HAP-1 (cell line): ENCODE measurements at regions not wholly inside any gene's neighbourhood (a gene's known extent, or its start where the extent isn't known, plus 50 kb on each side); places are given as distances from the start of the nearest gene placed in this dataset.

Source experiments
- DNase-seq, 2 experiments: peaks; one replicate each; pipeline ENCODE4 v3.0.0-alpha.2; 2016 to 2020; ENCODE audit warnings: low spot score in 2 of 2
- H3K27me3 ChIP-seq: fragments of 250-450 bp; sonication (Bioruptor Pico); 2 replicates; pipeline ENCODE4 v1.5.1; 2020; ENCODE audit warnings: low read depth, mild to moderate bottlenecking, moderate library complexity
- H3K36me3 ChIP-seq: fragments of 250-450 bp; sonication (Bioruptor Pico); replicated peaks from 2 replicates; pipeline ENCODE4 v1.5.1; 2020; ENCODE audit warnings: mild to moderate bottlenecking
- H3K4me1 ChIP-seq: fragments of 250-450 bp; sonication (Bioruptor Pico); 2 replicates; pipeline ENCODE4 v1.5.1; 2020; ENCODE audit warnings: mild to moderate bottlenecking
- H3K4me3 ChIP-seq: fragments of 250-450 bp; sonication (Bioruptor Pico); 2 replicates; pipeline ENCODE4 v1.5.1; 2020; ENCODE audit warnings: mild to moderate bottlenecking, moderate library complexity
- H3K9me3 ChIP-seq: fragments of 250-450 bp; sonication (Bioruptor Pico); 2 replicates; pipeline ENCODE4 v1.5.1; 2020; ENCODE audit warnings: mild to moderate bottlenecking, moderate library complexity
- in situ Hi-C: fragments of 300-500 bp; cut with MboI; formaldehyde crosslinking; loops from 3 replicates; pipeline ENCODE4 v1.14.3; 2020; ENCODE audit warnings: low sequenced_read_pairs, inconsistent platforms, mixed read lengths

- DNase-seq: no peak
- H3K27me3 ChIP-seq: no peaks in the 10 kb centered on the region
- H3K36me3 ChIP-seq: no peaks in the 10 kb centered on the region
- H3K4me3 ChIP-seq: no peak overlapping the region
- no peaks in the 10 kb centered on the region for H3K4me1 ChIP-seq
- in situ Hi-C loops: no loop called here
- H3K9me3 ChIP-seq: no peaks in the 10 kb centered on the region; the same call in 1 of the 2 replicates
Observed at GRCh38 chr5:16013334-16014065, 166.1 kb downstream of the MARCHF11 start.

DNA sequence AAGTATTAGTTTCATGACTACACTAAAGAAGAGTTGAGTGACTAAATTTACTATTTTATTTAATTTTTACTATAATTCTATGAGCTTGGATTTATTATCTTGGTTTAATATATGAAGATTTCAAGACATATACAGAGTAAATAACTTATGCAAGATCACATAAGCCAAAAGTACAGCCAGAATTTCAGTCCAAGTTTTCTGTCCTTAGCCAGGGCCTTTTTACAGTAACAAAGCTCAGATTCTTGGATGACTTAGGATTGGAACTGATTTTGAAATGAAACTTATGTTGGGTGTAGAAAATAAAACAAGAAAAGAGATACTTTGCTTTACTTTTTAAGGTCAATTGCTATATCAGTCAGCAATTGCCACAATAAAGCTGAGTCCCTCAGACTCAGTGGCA is 170.3 kb downstream of the MARCHF11 start:
- no peaks in the 10 kb centered on the region for H3K27me3 ChIP-seq
- H3K9me3 ChIP-seq: no peaks in the 10 kb centered on the region
- in situ Hi-C loops: no loop called here

DNA sequence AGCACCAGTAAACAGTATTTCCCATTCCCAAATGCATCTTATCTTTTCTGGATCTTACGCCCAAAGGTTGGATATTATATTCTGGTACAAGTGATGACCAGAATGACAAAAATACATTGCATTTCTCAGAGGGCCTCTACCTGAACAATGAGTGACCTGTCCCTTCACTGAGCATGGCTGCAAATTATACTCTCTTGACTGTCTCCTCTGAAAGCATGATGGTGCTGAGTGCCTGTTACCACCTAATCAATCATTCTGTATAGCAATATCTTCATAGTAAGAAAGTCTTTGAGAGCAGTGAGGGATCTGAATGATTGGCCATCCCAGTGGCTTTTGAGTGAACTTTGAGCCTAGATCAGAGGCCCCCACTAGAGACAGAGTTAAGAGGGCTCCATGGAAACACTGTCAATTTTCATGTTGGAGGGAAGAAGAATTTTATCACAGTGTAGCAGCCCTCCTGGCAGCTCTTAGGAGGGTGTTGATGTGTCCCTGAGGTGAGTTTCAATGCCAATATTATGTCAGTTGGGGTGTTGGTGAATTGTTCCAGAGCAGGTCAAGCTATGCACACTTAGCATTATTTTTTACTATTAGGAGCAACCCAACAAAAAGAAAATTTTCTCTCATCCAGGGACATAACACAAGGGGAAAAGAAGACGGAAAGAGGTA is 171.7 kb downstream of the MARCHF11 start:
- Histone ChIP-seq H3K36me3 (no peaks in the 10 kb centered on the region), H3K4me1 (no peaks in the 10 kb centered on the region), H3K4me3 (no peak overlapping the region), H3K27me3 (no peaks in the 10 kb centered on the region), H3K9me3 (no peaks in the 10 kb centered on the region)
- in situ Hi-C loops: no loop called here
- no peak for DNase-seq

More for the DNA sequence above, 170.3 kb downstream of the MARCHF11 start:
- DNase-seq: no peak
- Histone ChIP-seq H3K36me3 (no peaks in the 10 kb centered on the region), H3K4me3 (no peak overlapping the region), H3K4me1 (no peaks in the 10 kb centered on the region)

DNA sequence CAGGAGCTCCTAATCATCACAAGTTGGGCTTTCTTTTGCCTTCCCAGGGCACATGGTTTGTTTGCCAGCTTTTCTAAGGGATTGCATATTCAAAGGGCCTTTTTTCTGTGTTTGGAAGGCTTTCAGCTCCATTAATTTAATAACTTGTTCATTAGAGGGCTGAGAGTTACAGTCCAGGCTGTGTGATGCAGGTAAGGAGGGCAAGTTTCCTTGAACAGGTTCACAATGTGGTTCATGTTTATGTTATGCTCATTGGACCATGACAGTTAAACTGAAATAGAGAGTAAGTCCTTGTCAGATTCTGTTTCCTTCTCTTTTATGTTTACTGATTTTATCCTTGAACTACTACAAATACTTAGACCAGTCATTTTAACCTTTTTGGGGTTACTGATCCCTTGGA is 174.4 kb downstream of the MARCHF11 start:
- Histone ChIP-seq H3K9me3 (no peaks in the 10 kb centered on the region), H3K27me3 (no peaks in the 10 kb centered on the region; the same call in 1 of the 2 replicates), H3K4me1 (no peaks in the 10 kb centered on the region), H3K36me3 (no peaks in the 10 kb centered on the region), H3K4me3 (no peak overlapping the region)
- DNase-seq: no peak
- in situ Hi-C loops: no loop called here

GRCh38 chr5:16000056-16000455 is 179.5 kb downstream of the MARCHF11 start:
- Histone ChIP-seq H3K4me1 (no peaks in the 10 kb centered on the region), H3K9me3 (no peaks in the 10 kb centered on the region), H3K4me3 (no peak overlapping the region), H3K27me3 (no peaks in the 10 kb centered on the region; the same call in 1 of the 2 replicates), H3K36me3 (no peaks in the 10 kb centered on the region)
- DNase-seq: no peak
- in situ Hi-C loops: no loop called here

DNA sequence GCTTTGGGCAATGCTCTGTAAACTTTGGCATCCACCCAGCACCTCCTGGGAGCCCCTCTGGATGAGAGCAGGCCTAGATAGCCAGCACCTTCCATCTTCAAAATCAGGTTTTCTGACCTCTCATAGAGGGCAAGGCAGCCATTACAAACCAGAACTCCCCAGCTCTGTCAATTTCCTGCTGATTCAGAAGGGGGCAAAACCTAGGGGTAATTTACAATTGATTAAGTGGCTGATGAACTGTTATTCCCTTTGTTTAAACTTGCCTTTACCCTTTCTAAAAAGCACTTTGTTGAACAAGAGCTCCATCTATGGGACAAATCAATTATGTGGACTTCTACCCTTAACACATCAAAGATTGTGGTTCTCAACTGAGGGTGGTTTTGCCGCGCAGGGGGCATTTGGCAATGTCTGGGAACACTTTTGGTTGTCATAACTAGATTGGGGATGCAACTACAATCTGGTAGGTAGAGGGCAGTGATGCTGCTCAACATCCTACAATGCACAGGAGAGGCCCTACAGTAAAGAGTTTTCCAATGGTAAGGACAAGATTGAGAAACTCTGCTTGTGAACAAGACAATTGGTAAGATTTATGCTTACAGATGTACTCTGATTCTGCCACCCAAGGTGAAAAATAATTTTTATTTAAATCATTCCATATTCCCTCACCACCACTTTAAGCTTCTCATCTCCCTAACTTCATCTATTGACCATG is 184.1 kb downstream of the MARCHF11 start:
- H3K27me3 ChIP-seq: no peaks in the 10 kb centered on the region
- in situ Hi-C loops: loop anchor here (25.0 kb wide), 1 partner anchor 183 kb away; no protein-coding TSS in a partner anchor

DNA sequence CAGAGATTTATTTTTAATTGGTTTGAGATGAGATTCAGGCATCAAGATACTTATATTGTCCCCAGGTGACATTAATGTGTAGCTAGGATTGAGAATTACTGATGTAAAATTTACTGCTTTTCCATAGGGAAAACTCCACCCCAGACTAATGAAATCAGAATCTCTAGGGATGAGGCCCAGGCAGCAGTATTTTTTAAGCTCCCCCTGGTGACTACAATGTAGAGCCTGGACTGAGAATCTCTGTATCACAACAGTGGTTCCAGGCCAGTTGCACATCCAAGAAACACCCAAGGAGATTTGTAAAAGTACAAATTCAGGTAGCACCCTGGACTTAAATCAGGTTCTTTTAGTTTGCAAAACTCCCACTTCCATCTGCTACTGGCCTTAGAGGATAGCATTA is 185.7 kb downstream of the MARCHF11 start:
- no peak for DNase-seq
- in situ Hi-C loops: loop anchor here (25.0 kb wide), 1 partner anchor 182 kb away; no protein-coding TSS in a partner anchor
- Histone ChIP-seq H3K9me3 (no peaks in the 10 kb centered on the region), H3K36me3 (no peaks in the 10 kb centered on the region), H3K27me3 (no peaks in the 10 kb centered on the region), H3K4me1 (no peaks in the 10 kb centered on the region), H3K4me3 (no peak overlapping the region)

More for the DNA sequence above, 184.1 kb downstream of the MARCHF11 start:
- Histone ChIP-seq H3K9me3 (no peaks in the 10 kb centered on the region), H3K4me1 (no peaks in the 10 kb centered on the region), H3K36me3 (no peaks in the 10 kb centered on the region), H3K4me3 (no peak overlapping the region)
- peak; percentile 20 to 44 for DNase-seq

- Histone ChIP-seq H3K27me3 (no peaks in the 10 kb centered on the region), H3K36me3 (no peaks in the 10 kb centered on the region), H3K9me3 (no peaks in the 10 kb centered on the region), H3K4me3 (no peak overlapping the region), H3K4me1 (no peaks in the 10 kb centered on the region)
- no peak for DNase-seq
- in situ Hi-C loops: loop anchor here (25.0 kb wide), 1 partner anchor 181 kb away; no protein-coding TSS in a partner anchor
Observed at GRCh38 chr5:15993334-15993733, 186.3 kb downstream of the MARCHF11 start.

- DNase-seq: no peak
- no peaks in the 10 kb centered on the region for H3K9me3 ChIP-seq
- H3K27me3 ChIP-seq: no peaks in the 10 kb centered on the region
- no peaks in the 10 kb centered on the region for H3K36me3 ChIP-seq
- no peaks in the 10 kb centered on the region for H3K4me1 ChIP-seq
- in situ Hi-C loops: loop anchor here (25.0 kb wide), 1 partner anchor 181 kb away; no protein-coding TSS in a partner anchor
- H3K4me3 ChIP-seq: no peak overlapping the region
Observed at GRCh38 chr5:15992918-15993317, 186.7 kb downstream of the MARCHF11 start.

DNA sequence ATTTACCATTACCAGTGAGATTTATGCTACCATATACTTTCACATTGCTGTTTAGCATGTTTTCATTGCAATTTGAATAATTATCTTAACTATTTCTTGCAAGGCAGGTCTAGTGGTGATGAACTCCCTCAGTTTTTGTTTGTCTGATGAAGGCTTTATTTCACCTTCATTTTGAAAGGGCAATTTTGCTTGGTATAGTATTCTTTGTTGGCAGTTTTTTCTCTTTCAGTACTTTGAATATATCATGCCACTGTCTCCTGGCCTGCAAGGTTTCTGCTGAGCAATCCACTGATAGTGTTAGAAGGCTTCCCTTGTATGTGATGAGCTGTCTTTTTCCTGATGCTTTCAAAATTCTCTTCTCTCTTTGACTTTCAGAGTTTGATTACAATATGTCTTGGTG is 188.0 kb downstream of the MARCHF11 start:
- H3K4me3 ChIP-seq: no peak overlapping the region
- H3K27me3 ChIP-seq: no peaks in the 10 kb centered on the region
- no peaks in the 10 kb centered on the region for H3K36me3 ChIP-seq
- DNase-seq: no peak
- no peaks in the 10 kb centered on the region for H3K4me1 ChIP-seq
- no peaks in the 10 kb centered on the region for H3K9me3 ChIP-seq
- in situ Hi-C loops: loop anchor here (25.0 kb wide), 1 partner anchor 179 kb away; no protein-coding TSS in a partner anchor
